ENCODE measurements at regions not wholly inside any gene's neighbourhood (a gene's known extent, or its start where the extent isn't known, plus 50 kb on each side); places are given as distances from the start of the nearest gene placed in this dataset.

- DNase-seq (ENCODE audit: low read depth) = no peak
- H3K4me3 ChIP-seq (replicated peaks; ENCODE audit: low read depth, low read length) = no peak overlapping the region
- TF ChIP-seq CTCF (IDR thresholded peaks at IDR 0.05; ENCODE audit: low read length, missing control alignments) = no peak
Observed at GRCh38 chr16:48812856-48813255, 202.9 kb upstream of the N4BP1 start.

GRCh38 chr16:48811478-48811877 lies 201.5 kb upstream of the N4BP1 start:
- TF ChIP-seq CTCF (IDR thresholded peaks at IDR 0.05; ENCODE audit: low read length, missing control alignments) = no peak
- H3K4me3 ChIP-seq (replicated peaks; ENCODE audit: low read depth, low read length) = no peak overlapping the region
- DNase-seq (ENCODE audit: low read depth) = no peak

- DNase-seq (ENCODE audit: low read depth) = no peak
- no peak for TF ChIP-seq CTCF (IDR thresholded peaks at IDR 0.05; ENCODE audit: low read length, missing control alignments)
Observed at GRCh38 chr16:48810803-48811453, 200.9 kb upstream of the N4BP1 start.

DNA sequence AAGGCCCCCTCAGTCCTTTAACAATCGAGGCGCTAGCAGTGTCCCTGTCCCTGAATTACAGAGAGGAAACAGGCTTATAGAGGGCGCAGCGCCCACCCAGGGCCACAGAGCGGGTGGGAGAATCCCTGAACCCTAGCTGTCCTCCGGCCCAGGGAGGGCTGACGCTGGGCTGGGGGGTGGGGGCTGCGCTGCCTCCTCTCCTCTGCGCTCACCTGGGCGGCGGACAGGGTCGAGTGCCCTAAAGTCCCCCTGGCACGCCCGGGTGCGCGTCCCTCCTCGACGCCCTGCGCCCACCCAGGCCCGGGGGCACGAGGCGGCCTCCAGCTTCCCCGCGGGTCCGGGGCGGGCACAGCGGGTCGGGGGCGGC lies 200.4 kb upstream of the N4BP1 start:
- no peak overlapping the region for H3K4me3 ChIP-seq (replicated peaks; ENCODE audit: low read depth, low read length)
- no peak for TF ChIP-seq CTCF (IDR thresholded peaks at IDR 0.05; ENCODE audit: low read length, missing control alignments)
- no peak for DNase-seq (ENCODE audit: low read depth)

More at GRCh38 chr16:48810803-48811453, 200.9 kb upstream of the N4BP1 start:
- H3K4me3 ChIP-seq (replicated peaks; ENCODE audit: low read depth, low read length) = no peak overlapping the region

GRCh38 chr16:48790151-48790550 lies 180.2 kb upstream of the N4BP1 start:
- no peak for TF ChIP-seq CTCF (IDR thresholded peaks at IDR 0.05; ENCODE audit: low read length, missing control alignments)
- no peak overlapping the region for H3K4me3 ChIP-seq (replicated peaks; ENCODE audit: low read depth, low read length)
- no peak for DNase-seq (ENCODE audit: low read depth)

GRCh38 chr16:48788475-48788874 lies 178.5 kb upstream of the N4BP1 start:
- TF ChIP-seq CTCF (IDR thresholded peaks at IDR 0.05; ENCODE audit: low read length, missing control alignments) = no peak
- no peak overlapping the region for H3K4me3 ChIP-seq (replicated peaks; ENCODE audit: low read depth, low read length)
- no peak for DNase-seq (ENCODE audit: low read depth)

DNA sequence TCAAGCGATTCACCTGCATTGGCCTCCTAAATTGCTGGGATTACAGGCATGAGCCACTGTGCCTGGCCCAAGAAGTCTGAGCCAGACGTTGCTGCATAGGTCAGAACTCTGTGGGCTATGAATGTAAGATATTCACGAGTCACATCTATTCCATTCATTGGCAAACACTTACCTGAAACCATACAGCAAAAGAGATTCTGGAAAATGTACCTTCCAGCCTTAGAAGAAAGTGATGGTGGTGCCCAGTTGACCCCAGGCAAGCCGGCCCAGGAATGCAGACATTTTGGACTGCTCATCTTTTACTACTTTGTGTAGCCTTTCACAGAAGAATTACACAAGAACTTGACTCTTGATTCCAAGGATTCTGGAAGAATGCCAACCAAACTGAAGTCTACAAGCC lies 135.6 kb upstream of the N4BP1 start:
- TF ChIP-seq CTCF (IDR thresholded peaks at IDR 0.05; ENCODE audit: low read length, missing control alignments) = no peak
- no peak for DNase-seq (ENCODE audit: low read depth)
- H3K4me3 ChIP-seq (replicated peaks; ENCODE audit: low read depth, low read length) = no peak overlapping the region
